Hematopoietic multipotent progenitor cell treated with erythropoietin and hydrocortisone succinate and interleukin-3 and kit ligand, for 6 days (in vitro differentiated cells): ENCODE measurements at regions not wholly inside any gene's neighbourhood (a gene's known extent, or its start where the extent isn't known, plus 50 kb on each side); places are given as distances from the start of the nearest gene placed in this dataset.
"Not testable (repeated sequence)": the region's sequence is repeated elsewhere in the genome, so short reads cannot be mapped to it uniquely, and the experiment has no call there.

Source experiments
- DNase-seq: peaks from one replicate; pipeline ENCODE4 v3.0.0-alpha.2; 2015

DNA sequence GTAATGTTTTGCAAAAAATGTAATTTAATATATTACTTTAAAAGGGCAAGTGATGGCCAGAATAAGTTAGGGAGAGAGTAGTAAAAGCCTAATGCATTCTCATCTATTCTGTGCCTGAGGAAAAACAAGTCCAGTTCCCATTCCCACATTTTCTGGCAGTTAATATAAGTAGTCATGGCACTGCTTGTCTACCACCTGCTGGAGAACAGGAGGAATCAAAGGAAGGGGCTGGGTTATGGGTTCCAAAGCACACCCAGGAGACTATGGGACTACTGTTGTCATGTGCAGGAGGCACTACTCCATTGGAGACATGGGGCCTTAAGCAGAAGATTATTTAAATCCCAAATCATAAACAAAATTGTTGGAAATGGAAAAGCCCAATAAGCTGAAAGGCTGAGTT is 2618.6 kb downstream of the ARAP2 start:
- no peak for DNase-seq

DNA sequence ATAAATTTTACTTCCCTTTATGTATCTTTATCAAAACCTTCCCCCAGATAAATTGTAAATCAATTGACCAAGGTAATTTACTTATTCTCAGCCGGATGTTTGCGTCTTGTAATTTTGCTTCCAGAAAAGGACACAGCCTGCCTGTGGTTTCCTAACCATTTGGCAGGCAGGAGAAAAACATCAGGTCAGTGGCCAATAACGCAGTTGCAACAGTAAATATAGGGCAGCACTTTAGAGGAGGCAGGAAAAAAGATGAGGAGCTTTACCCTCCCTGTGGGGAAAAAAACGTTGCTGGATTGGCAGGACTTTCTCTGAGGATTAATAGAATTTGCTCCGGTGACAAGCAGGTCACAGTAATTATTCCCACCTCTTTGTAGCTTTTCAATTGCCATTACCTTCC is 2618.1 kb downstream of the ARAP2 start:
- no peak for DNase-seq

DNA sequence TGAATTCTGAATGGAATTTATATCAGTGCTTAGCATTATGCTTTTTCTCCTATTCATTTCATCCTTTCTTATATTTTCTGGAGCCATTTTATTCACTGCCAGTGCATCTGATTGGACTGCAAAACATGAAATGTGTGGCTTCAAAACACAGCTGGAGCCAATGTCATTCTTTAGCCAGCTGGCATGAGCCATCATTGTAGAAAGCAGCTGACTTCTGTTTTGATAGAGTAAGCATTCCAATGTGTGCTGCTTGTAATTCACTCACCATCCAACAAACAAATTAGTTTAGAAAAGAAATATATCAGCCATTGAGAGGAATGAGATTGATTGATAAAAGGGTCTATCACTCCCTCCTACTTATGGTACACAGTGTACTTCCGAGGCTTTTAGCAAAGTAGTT is 2616.0 kb downstream of the ARAP2 start:
- DNase-seq: no peak

DNA sequence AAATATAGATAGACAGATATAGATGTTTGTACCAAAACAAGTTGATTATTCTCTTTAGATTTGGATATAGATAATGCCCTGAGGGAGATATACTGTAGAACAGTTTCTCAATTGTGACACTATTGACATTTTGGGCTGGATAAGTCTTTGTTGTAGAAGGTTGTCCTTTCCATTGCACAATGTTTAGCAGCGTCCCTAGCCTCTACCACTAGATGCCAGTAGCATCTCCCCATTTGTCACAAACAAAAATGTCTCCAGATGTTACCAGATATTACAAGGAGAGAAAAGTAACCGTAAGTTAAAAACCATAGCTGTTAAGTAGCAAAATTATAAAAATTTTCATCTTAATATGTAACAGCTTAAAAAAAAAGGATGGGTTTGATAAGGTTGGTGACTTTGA is 2595.3 kb downstream of the ARAP2 start:
- DNase-seq: peak; percentile 1

DNA sequence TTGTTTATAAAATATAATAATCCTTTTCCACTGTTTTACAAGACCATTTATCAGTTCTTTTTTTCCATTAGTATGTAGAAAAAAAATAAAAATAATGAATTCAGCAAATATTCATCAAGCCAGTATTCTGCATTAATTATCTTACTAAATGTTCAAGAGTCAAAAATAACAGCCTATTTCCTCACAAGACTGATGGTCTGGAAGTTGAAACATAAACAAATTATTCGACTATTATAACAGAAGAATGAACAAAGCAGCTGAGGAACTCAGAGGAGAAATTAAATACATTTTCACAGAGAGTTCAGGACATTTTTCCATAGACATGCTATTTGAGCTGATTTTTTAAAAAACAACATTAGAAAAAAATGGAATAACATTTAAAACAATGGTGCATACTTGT is 2594.8 kb downstream of the ARAP2 start:
- no peak for DNase-seq

DNA sequence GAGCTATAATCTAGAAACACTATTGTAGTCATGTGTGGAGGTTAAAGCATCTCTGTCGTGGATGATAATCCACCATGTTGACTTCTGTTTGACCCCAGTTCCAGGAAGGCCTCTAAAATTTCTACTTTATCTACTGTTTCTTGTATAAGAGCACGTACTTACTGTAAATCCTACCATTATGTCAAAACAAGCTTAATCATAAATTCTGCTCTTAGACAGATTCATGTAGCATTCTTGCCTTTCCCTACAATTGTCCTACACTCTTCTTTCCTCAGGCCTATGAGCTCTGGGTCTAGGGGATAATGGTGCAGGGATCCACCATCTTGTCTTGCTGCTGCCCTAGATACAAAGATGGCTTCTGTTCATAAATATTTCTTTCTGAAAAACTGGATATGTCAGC is 2594.3 kb downstream of the ARAP2 start:
- DNase-seq: no peak

DNA sequence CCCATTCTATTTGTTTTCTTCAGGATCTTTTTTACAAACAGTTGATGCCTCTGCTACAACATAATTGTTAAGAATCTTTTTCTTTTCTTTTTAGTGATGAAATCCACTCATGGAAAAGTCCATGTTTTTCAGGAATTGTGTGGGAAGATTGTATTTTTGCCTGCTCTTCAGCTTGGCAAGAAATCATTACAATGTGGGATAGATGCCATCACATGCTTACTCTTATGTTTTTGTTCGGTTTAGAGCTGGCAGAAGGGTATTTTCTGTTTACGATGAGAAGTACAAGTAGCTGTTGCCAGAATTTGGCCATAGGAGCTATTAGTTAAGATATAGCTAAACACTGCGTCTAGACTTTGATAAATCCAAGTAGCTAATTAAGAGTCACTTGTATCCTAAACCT is 2585.3 kb downstream of the ARAP2 start:
- DNase-seq: no peak

DNA sequence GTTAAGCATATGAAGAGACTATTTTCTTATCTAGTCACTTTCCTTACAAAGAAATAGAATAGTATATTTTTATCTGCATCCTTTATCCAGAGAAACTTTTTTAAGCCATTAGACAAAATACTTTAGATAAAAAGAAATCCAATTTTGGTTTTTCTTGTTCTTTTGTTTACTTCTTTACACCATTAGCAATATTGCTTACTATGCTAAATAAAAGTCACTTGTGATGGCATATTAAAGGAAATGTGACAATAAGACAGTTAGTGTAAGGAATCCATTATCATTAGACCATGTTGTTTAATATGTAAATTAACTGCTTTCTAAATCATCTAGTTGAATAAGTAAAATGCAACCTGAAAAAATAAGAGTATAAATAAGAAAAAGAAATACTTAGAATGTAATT is 2582.7 kb downstream of the ARAP2 start:
- no peak for DNase-seq

DNA sequence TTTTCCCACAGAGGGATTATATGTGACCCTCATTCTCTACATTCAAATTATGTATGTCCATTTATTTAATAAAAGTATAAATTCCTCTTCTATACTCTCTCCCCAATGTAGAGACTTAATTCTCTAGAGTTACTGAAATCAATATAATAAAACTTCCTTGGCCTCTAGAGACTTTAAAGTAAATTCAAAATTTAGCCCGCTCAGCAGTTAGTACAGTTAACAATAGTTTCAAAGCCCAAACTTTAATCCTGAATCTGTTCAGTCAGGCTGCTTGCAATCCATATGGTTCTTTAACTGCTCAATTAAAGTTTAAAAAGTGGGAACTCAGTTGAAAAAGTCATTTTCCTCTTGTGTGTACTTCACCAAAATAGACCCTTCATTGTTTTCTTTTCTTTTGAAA is 2558.4 kb downstream of the ARAP2 start:
- DNase-seq: no peak

DNA sequence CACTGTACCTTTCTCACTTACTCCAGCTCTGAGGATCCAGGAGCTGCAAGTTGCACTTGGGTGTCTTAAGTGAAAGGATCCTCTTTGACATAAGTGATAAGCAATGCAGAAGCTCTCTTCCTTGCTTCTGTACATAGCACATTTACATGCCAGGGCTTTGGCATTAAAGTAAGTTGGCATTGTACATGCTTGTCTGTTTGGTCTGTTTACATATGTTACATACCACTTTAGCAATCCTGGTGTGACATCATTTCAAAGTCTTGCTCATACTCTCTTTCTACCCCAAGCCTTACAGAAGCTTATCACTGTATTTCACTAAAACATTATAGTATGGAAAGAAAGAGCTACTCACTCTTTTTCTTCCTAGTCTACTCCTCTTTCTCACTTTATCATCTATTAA is 2548.3 kb downstream of the ARAP2 start:
- DNase-seq: no peak

DNA sequence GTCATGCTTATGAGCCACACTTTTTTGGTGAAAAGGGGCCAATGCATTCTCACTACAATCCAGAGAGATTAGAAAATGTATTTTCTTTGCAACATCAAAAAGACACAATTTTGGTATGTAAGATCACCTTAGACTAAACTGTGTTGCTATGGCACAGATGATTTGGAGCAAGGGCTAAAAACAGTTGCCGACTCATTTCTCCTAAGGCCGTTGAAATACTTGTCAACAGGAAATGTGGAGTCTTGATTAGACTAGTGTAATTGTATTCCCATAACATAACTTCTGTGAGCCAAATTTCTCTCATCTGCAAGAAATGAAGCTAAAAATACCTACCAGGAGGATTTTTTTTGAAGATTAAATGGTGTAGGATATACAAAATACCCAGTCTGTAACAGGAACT is 2547.7 kb downstream of the ARAP2 start:
- DNase-seq: no peak

DNA sequence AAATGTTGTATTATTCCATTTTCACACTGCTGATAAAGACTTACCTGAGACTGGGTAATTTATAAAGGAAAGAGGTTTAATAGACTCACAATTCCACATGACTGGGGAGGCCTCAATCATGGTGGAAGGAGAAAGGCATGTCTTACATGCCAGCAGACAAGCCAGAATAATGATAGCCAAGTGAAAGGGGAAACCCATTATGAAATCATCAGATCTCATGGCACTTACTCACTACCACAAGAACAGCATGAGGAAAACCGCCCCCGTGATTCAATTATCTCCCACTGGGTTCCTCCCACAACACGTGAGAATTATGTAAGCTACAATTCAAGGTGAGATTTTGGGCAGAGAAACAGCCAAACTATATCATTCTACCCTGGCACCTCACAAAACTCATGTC is 2535.1 kb downstream of the ARAP2 start:
- DNase-seq: no peak

DNA sequence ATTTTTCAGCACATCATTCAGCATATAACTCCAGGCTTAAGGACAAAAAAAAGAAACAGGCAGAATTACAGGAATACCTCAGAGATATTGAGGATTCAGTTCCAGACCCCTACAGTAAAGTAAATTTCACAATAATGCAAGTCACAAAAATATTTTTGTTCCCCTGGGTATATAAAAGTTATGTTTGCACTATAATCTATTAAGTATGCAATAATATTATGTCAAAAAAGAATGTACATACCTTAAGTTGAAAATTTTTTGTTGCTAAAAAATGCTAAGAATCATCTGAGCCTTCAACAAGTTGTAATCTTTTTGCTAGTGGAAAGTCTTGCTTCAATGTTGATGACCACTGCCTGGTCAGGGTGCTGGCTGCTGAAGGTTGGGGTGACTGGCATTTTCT is 2532.5 kb downstream of the ARAP2 start:
- DNase-seq: no peak

DNA sequence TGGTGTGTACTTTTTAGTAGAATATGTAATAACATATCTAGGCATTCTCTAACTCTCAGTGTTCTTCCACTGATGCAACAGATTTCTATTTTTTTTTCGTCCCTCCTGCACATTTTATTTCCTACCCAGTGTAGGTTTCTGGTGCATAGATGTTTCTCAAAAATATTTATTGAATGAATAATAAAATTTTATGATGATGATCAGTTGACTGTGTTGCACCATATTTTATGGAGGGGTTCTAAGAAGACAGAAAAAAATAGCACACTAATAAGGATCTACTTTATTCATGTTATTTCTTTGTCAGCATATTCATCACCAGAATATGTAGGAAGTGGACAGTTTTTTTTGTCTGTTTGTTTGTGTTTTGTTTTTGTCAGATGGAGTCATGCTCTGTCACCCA is 2529.3 kb downstream of the ARAP2 start:
- DNase-seq: no peak

DNA sequence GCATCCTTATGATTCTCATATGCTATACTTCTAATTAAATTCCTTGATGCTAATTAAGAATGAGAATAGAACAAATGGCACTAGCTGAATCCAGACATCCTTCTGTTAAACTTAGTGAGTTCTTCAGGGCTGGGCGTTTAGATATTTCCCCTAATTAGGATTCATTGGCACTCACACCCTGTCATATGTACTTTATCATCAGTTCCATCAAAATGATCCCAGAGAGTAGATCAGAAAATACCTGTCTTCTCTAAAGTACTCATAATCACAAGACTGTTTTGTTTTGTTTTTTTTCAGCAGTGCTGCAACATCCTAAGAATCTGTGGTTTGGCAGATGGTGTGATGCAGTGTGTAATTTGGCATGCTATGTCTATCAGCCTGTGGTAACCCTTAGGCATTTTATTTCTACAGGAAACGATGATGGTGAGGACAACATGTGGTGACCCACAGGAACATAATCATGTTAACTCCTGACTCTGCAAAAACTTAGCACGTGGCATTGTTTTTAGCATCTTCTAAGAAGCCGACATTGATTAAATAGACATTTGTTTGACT is 2528.4 kb downstream of the ARAP2 start:
- no peak for DNase-seq

DNA sequence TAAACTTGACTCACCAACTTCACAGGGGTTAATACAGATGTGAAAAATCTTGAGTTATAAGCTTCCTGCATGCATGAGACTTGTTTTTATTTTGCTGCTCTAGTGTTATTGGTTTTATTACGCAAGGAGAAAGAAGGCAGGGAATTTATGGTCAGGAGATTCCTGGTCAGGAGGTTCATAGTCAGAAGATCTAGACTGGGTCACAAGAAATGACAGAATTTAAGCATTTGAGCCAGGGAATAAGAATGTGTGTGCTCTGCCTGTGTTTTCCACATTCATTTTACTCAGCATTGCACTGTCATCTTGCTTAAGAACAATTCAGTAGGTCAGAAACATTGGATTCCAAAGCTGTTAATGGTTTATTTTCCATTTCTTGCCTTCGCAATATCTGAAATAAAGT is 2522.1 kb downstream of the ARAP2 start:
- DNase-seq: no peak

DNA sequence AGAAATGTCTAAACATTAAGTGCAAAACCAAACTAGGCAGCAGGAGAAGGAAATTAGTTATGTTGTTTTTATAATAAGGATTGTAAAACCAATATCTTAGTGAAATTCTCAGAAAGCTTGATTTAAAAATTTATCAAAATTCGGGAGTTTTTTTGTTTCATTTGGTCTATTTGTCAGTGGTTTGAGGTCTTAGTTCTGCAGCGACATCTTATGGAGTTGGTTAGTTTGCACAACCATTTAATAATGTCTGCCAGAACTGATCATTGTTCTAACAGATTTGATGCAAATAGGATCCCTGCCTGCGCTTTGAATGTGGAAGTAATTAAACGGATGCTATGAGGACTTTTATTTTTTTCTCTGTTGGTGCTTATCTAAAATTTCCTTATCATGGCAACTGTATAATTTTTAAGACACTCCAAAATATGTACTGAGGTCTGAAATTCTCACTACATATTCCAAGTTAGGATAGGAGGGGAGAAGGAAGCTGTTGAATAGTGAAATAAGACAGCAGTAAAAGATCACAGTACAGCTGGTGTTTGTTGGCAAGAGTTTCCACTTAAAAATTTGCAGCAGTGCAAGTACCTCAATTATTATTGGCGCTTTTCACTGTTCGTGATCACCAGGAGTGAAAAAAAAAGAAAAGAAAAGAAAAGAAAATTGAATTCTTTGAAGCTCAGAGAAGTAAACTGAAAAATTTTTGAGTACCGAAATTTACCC is 2521.4 kb downstream of the ARAP2 start:
- DNase-seq: no peak

DNA sequence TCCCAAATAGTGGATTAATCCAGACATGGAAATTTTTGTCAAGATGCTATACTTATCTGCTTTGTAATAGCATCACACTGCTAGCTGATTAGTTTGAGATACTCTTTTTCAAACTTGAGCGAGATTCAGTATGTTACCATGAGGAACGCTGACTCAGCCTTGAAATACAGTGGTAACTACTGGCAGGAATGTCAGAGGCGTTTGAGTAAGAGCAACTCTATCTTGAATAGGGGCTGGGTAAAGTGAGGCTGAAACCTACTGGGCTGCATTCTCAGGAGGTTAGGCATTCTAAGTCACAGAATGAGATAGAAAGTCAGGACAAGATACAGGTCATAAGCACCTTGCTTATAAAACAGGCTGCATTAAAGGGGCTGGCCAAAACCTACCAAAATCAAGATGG is 2519.6 kb downstream of the ARAP2 start:
- no peak for DNase-seq

DNA sequence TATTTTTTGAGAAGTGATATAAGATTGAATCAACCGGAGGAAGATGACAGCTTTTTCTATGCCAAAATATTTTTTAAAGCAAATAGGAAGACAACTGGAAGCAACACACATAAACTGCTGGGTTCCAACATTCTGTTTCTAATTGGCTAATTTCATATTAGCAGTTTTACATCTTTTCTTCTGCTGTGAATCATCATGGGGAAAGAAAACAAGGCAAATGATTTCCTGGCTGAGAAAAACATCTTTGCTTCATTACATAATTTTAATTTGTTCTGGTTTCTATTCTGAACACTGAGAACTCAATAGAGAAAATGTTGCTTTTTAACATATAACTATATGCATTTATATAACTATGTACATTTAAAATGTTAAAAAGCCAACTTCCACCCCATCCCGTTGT is 2518.5 kb downstream of the ARAP2 start:
- DNase-seq: no peak

DNA sequence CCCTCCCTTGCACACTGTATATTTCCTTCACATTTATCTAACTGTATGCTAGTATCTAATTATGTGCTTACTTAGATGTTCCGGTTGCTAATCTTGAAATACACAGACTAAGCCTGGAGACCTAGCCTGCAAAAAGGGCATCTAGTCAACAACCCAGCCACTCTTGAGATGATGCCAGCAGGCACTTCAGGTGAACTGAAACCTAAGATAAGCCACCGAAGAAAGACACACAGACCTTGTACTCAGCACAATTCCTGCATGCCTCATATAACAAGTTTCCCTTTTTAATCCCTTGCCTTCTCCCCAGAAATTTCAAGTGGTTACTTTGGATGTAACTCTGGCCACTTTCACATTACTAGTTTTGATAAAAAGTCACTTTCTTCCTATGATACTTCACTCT is 2506.6 kb downstream of the ARAP2 start:
- DNase-seq: no peak

DNA sequence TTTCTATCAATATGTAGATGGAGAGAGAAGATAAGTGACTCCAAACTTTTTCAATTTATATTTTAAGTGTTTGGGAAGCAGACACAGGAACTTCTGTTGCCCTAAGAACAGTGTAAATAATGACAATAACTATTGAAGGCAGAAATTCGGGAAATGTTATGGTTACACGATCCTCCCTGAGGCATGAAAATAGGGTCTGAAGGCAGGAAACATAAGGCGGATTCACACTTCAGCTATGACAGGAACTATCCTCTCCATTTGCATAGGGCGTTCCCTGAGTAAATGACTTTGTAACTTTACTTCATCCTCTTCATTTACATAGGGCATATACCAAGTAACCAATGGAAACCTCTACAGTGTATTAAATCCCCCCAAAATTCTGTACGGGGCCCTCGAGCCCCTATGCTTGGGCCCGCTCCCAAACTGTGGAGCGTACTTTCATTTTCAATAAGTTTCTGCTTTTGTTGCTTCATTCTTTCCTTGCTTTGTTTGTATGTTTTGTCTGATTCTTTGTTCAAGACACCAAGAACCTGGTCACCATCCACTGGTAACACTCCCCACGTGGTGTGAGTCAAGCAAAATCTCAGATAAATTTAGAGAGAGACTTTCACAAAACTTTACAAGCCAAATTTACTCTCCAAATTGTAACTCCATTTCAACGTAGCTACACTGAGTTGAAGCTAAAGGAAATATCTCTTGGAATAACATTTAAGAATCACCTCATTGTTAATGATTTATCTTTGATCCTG is 2504.3 kb downstream of the ARAP2 start:
- DNase-seq: no peak

DNA sequence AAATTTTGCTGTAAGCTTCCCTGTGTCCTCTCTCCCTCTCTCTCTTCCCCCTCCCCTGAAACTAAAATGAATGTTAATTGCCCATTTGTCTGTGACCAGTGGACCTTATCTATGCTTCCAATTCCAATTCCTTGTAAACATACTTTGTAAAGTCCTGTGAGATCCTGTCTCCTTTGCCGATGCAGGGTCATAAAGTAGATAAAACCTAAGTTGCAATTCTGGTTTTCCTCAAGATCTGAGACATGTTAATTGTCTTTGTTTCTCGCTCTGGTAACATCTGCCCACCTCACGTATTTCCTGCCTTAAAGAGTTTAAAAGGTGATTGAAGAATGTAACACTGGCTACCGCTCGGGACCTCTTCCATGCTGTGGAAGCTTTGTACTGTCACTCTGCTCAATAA is 2503.4 kb downstream of the ARAP2 start:
- not testable (repeated sequence) for DNase-seq

DNA sequence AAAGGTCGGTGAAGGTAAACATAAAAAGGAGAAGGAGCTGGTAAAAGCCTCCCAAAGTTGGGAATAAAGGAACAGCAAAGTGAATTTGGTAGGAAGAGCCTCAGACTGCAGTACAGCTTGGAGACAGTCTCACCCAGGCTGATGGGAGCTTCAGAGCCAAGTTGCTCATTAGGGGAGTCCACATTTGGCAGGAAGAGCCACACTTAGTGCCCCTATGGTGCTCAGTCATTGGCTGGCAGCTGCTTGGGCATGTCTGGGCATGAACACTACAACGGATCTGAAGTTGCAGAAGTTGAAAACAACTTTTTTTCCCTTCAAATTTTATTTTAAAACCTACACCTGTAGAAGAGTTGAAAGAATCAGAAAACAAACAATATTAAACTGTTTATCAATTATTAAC is 2497.3 kb downstream of the ARAP2 start:
- DNase-seq: no peak

DNA sequence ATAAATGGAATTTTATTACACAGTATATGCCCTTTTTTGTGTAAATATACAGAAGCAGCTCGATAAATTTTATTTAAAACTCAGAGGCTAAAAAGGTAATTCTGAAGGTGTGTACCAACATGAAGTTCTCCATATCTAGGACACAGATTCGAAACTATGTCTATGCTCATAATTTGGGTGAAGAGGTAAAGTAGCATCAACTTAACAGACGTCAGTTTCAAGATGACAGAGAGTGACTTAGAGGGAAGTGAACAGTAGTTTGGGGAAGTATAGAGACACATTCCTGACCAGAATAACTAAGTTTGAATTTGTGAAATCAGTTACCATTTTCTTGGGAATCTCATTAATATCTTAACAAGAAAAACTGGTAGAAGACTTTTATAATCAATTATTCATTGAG is 2493.3 kb downstream of the ARAP2 start:
- DNase-seq: no peak

DNA sequence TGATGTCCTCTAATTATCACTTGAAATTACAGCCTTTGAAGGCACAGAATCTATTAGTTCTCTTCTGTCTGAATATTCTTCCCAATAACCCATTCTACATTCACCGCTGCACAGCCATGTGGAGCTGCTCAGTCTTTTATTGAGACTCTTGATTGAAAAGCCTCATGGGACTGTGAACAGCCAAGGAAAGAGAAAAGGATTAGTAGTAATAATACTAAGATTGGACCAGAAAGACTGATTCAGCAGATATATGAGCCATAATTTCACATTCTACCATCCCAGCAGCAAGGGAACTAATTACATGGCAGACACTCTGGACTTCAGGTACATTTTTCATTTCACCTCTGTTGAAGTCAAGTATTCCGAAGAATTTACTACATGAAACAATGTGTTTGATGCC is 2471.7 kb downstream of the ARAP2 start:
- no peak for DNase-seq
